ENCODE measurements at regions not wholly inside any gene's neighbourhood (a gene's known extent, or its start where the extent isn't known, plus 50 kb on each side); places are given as distances from the start of the nearest gene placed in this dataset.
A peak's percentile ranks its signal among the peaks of the same experiment; 100 is the strongest.

- H3K9me3 ChIP-seq, result no peaks in the 10 kb centered on the region
- no peak overlapping the region for H3K4me3 ChIP-seq
- H3K36me3 ChIP-seq, result no peaks in the 10 kb centered on the region
- H3K27ac ChIP-seq, result no peak overlapping the region
- peaks cover 49% of the 10 kb centered on the region for H3K4me1 ChIP-seq
- TF ChIP-seq CTCF (IDR thresholded peaks at IDR 0.05), result no peak
- no peaks in the 10 kb centered on the region for H3K27me3 ChIP-seq (ENCODE audit: low read depth)
- ATAC-seq, result no peak
- intact Hi-C loops (cut with DNase I), result no loop called here
- no peak for DNase-seq
These were observed 207.6 kb upstream of the RAB4A start for GRCh38 chr1:229063154-229063773.

GRCh38 chr1:229064320-229065168 is 206.4 kb upstream of the RAB4A start:
- intact Hi-C loops (cut with DNase I), result no loop called here
- ATAC-seq, result no peak
- Histone ChIP-seq H3K4me3 (no peak overlapping the region), H3K4me1 (peaks cover 43% of the 10 kb centered on the region), H3K9me3 (no peaks in the 10 kb centered on the region), H3K27me3 (ENCODE audit: low read depth) (no peaks in the 10 kb centered on the region), H3K36me3 (no peaks in the 10 kb centered on the region), H3K27ac (no peak overlapping the region)
- TF ChIP-seq CTCF (IDR thresholded peaks at IDR 0.05), result no peak
- no peak for DNase-seq

GRCh38 chr1:229065613-229066012 is 205.3 kb upstream of the RAB4A start:
- H3K27ac ChIP-seq, result no peak overlapping the region
- peaks cover 47% of the 10 kb centered on the region for H3K4me1 ChIP-seq
- no peak for ATAC-seq
- H3K27me3 ChIP-seq (ENCODE audit: low read depth), result no peaks in the 10 kb centered on the region
- intact Hi-C loops (cut with DNase I), result no loop called here
- no peak for DNase-seq
- H3K9me3 ChIP-seq, result no peaks in the 10 kb centered on the region
- no peak overlapping the region for H3K4me3 ChIP-seq
- no peaks in the 10 kb centered on the region for H3K36me3 ChIP-seq
- no peak for TF ChIP-seq CTCF (IDR thresholded peaks at IDR 0.05)

- DNase-seq (no peak), ATAC-seq (no peak)
- intact Hi-C loops (cut with DNase I), result no loop called here
- no peaks in the 10 kb centered on the region for H3K36me3 ChIP-seq
- no peak overlapping the region for H3K27ac ChIP-seq
- TF ChIP-seq CTCF (IDR thresholded peaks at IDR 0.05), result no peak
- H3K27me3 ChIP-seq (ENCODE audit: low read depth), result no peaks in the 10 kb centered on the region
- H3K4me3 ChIP-seq, result no peak overlapping the region
- peaks cover 56% of the 10 kb centered on the region for H3K4me1 ChIP-seq
- no peaks in the 10 kb centered on the region for H3K9me3 ChIP-seq
These were observed 204.3 kb upstream of the RAB4A start for GRCh38 chr1:229066591-229066990.

GRCh38 chr1:229067546-229067945 is 203.4 kb upstream of the RAB4A start:
- DNase-seq (no peak), ATAC-seq (no peak)
- Histone ChIP-seq H3K9me3 (no peaks in the 10 kb centered on the region), H3K27me3 (ENCODE audit: low read depth) (no peaks in the 10 kb centered on the region), H3K36me3 (no peaks in the 10 kb centered on the region), H3K27ac (peak overlapping the region; percentile 67), H3K4me1 (peaks cover 56% of the 10 kb centered on the region), H3K4me3 (no peak overlapping the region)
- TF ChIP-seq CTCF (IDR thresholded peaks at IDR 0.05), result no peak
- intact Hi-C loops (cut with DNase I), result no loop called here

All from lower lobe of right lung (tissue), 2 donors.